ENCODE measurements at regions not wholly inside any gene's neighbourhood (a gene's known extent, or its start where the extent isn't known, plus 50 kb on each side); places are given as distances from the start of the nearest gene placed in this dataset.

- peak in 3 of 4 experiments; percentile 28 to 55 (median 29) for TF ChIP-seq CTCF (IDR thresholded peaks at IDR 0.05)
- no peak for TF ChIP-seq POLR2A (IDR thresholded peaks at IDR 0.05)
- TF ChIP-seq EP300 (IDR thresholded peaks at IDR 0.05), result no peak
Observed at GRCh38 chr2:158034198-158034866, 67.3 kb upstream of the UPP2 start.

Measured in gastroesophageal sphincter (tissue), 3 donors.